IMR-90 (cell line): ENCODE measurements at regions not wholly inside any gene's neighbourhood (a gene's known extent, or its start where the extent isn't known, plus 50 kb on each side); places are given as distances from the start of the nearest gene placed in this dataset.

Experiments used
- ATAC-seq: fragments of 200-7000 bp; cut with Tn5 transposase; 2 replicates; pipeline ENCODE4 v1.9.1; 2020; ENCODE audit warnings: low read depth, mild to moderate bottlenecking, moderate library complexity
- BruUV-seq: library from RNA; stranded (reverse); fragments of 400-500 nt; replicated peaks from 2 replicates; lab custom pipeline; 2021; lab: Mats Ljungman, UMichigan
- CTCF ChIA-PET: fragments of 300-600 bp; formaldehyde crosslinking; extraction: SDS; loops from one replicate; lab custom pipeline; 2021; ENCODE audit warnings: antibody characterized with exemption; lab: Yijun Ruan, JAX
- POLR2A ChIA-PET: fragments of 300-600 bp; sonication (Branson Sonifier 250); formaldehyde crosslinking; loops from one replicate; lab custom pipeline; 2022; ENCODE audit warnings: antibody characterized with exemption; ENCODE audit not compliant: unreplicated experiment; lab: Charles Lee
- DNase-seq: peaks from one replicate; pipeline ENCODE4 v3.0.0; 2013
- H2AFZ ChIP-seq: replicated peaks from 2 replicates; pipeline ENCODE3; 2013; ENCODE audit warnings: low read length, mild to moderate bottlenecking; ENCODE audit not compliant: poor library complexity
- H2AK5ac ChIP-seq: 2 replicates; pipeline ENCODE4 v1.6.1; 2013; ENCODE audit warnings: low read depth, low read length, inconsistent platforms
- H2AK9ac ChIP-seq: replicated peaks from 2 replicates; pipeline ENCODE3; 2013; ENCODE audit warnings: mild to moderate bottlenecking, low read depth, low read length, moderate library complexity; ENCODE audit not compliant: poor library complexity
- H2BK120ac ChIP-seq: 2 replicates; pipeline ENCODE4 v1.6.1; 2013; ENCODE audit warnings: low read depth, low read length, inconsistent platforms
- H2BK15ac ChIP-seq: 3 replicates; pipeline ENCODE4 v1.6.1; 2013; ENCODE audit warnings: low read depth, low read length, inconsistent platforms
- H2BK20ac ChIP-seq: 2 replicates; pipeline ENCODE4 v1.6.1; 2013; ENCODE audit warnings: low read depth, mild to moderate bottlenecking, inconsistent platforms, low read length, moderate library complexity
- H2BK5ac ChIP-seq: 2 replicates; pipeline ENCODE4 v1.6.1; 2013; ENCODE audit warnings: mild to moderate bottlenecking, low read depth, low read length, inconsistent platforms; ENCODE audit not compliant: poor library complexity, severe bottlenecking
- H3K14ac ChIP-seq: replicated peaks from 2 replicates; pipeline ENCODE4 v1.6.1; 2013; ENCODE audit warnings: low read depth, low read length, inconsistent platforms
- H3K18ac ChIP-seq: 2 replicates; pipeline ENCODE4 v1.6.1; 2013; ENCODE audit warnings: low read depth, low read length, control low read depth
- H3K23ac ChIP-seq: 2 replicates; pipeline ENCODE4 v1.6.1; 2013; ENCODE audit warnings: low read depth, low read length, inconsistent platforms
- H3K27ac ChIP-seq: 2 replicates; pipeline ENCODE4 v1.5.1; 2013; ENCODE audit warnings: mild to moderate bottlenecking, control low read depth, low read length; ENCODE audit not compliant: insufficient read depth
- H3K27me3 ChIP-seq: 2 replicates; pipeline ENCODE4 v1.6.1; 2013; ENCODE audit warnings: low read length; ENCODE audit not compliant: control insufficient read depth, insufficient read depth
- H3K36me3 ChIP-seq: 2 replicates; pipeline ENCODE4 v1.6.1; 2013; ENCODE audit warnings: low read length, mixed read lengths; ENCODE audit not compliant: control insufficient read depth, insufficient read depth
- H3K4ac ChIP-seq: 2 replicates; pipeline ENCODE4 v1.6.1; 2013; ENCODE audit warnings: low read depth, low read length, inconsistent platforms
- H3K4me1 ChIP-seq: 2 replicates; pipeline ENCODE4 v1.6.1; 2013; ENCODE audit warnings: low read length, mixed read lengths; ENCODE audit not compliant: control insufficient read depth, insufficient read depth
- H3K4me2 ChIP-seq: 2 replicates; pipeline ENCODE4 v1.6.1; 2013; ENCODE audit warnings: low read depth, mild to moderate bottlenecking, control low read depth, low read length, moderate library complexity
- H3K4me3 ChIP-seq: 2 replicates; pipeline ENCODE4 v1.5.1; 2013; ENCODE audit warnings: low read depth, mild to moderate bottlenecking, control low read depth, low read length, moderate library complexity; ENCODE audit not compliant: insufficient read depth
- H3K56ac ChIP-seq: 2 replicates; pipeline ENCODE4 v1.6.1; 2013; ENCODE audit warnings: low read length, inconsistent platforms; ENCODE audit not compliant: insufficient read depth; ENCODE audit errors: extremely low read depth
- H3K79me1 ChIP-seq, 2 experiments: 2 replicates each; pipeline ENCODE4 v1.6.1; 2013; ENCODE audit warnings: low read length in 2 of 2, inconsistent platforms in 1 of 2, low read depth in 1 of 2
- H3K9ac ChIP-seq: 2 replicates; pipeline ENCODE4 v1.6.1; 2013; ENCODE audit warnings: low read depth, low read length, control low read depth
- H3K9me1 ChIP-seq: 2 replicates; pipeline ENCODE4 v1.6.1; 2013; ENCODE audit warnings: low read length, inconsistent platforms; ENCODE audit not compliant: insufficient read depth
- H3K9me3 ChIP-seq: 2 replicates; pipeline ENCODE4 v1.6.1; 2013; ENCODE audit warnings: low read length; ENCODE audit not compliant: control insufficient read depth, insufficient read depth
- H4K20me1 ChIP-seq: 2 replicates; pipeline ENCODE4 v1.6.1; 2013; ENCODE audit warnings: low read length, inconsistent platforms; ENCODE audit not compliant: insufficient read depth
- H4K5ac ChIP-seq: 2 replicates; pipeline ENCODE4 v1.6.1; 2013; ENCODE audit warnings: mild to moderate bottlenecking, low read depth, low read length, control low read depth
- H4K8ac ChIP-seq, 2 experiments: 2 replicates each; pipeline ENCODE4 v1.6.1; 2013; ENCODE audit warnings: low read depth in 2 of 2, low read length in 2 of 2, control low read depth in 1 of 2, inconsistent platforms in 1 of 2
- H4K91ac ChIP-seq: 2 replicates; pipeline ENCODE4 v1.6.1; 2013; ENCODE audit warnings: low read depth, low read length, inconsistent platforms; ENCODE audit not compliant: insufficient read depth
- BHLHE40 ChIP-seq: fragments of 150-350 bp; IDR thresholded peaks from 2 replicates; pipeline ENCODE4 v1.6.1; 2016; ENCODE audit warnings: mild to moderate bottlenecking, low read depth, low read length
- CEBPB ChIP-seq: IDR thresholded peaks from 2 replicates; pipeline ENCODE4 v1.6.1; 2012; ENCODE audit warnings: low read depth, low read length, improper control_type of control experiment
- CHD1 ChIP-seq: IDR thresholded peaks from 2 replicates; pipeline ENCODE4 v1.6.1; 2012; ENCODE audit warnings: low read depth, low read length, improper control_type of control experiment
- ELK1 ChIP-seq: fragments of 150-350 bp; IDR thresholded peaks from 2 replicates; pipeline ENCODE4 v1.6.1; 2016; ENCODE audit warnings: low read depth, mild to moderate bottlenecking, low read length, moderate library complexity, borderline replicate concordance
- FOS ChIP-seq: fragments of 150-350 bp; IDR thresholded peaks from 2 replicates; pipeline ENCODE4 v1.6.1; 2016; ENCODE audit warnings: low read depth, low read length
- MAFK ChIP-seq: IDR thresholded peaks from 2 replicates; pipeline ENCODE4 v1.6.1; 2012; ENCODE audit warnings: low read depth, low read length, improper control_type of control experiment
- MAZ ChIP-seq: IDR thresholded peaks from 2 replicates; pipeline ENCODE4 v1.6.1; 2012; ENCODE audit warnings: low read depth, mild to moderate bottlenecking, low read length, improper control_type of control experiment, moderate library complexity, borderline replicate concordance
- MXI1 ChIP-seq: IDR thresholded peaks from 2 replicates; pipeline ENCODE4 v1.6.1; 2012; ENCODE audit warnings: low read depth, mild to moderate bottlenecking, low read length, moderate library complexity, borderline replicate concordance
- NFE2L2 ChIP-seq: fragments of 150-350 bp; IDR thresholded peaks from 2 replicates; pipeline ENCODE4 v1.6.1; 2016; ENCODE audit warnings: low read depth, mild to moderate bottlenecking, low read length
- RCOR1 ChIP-seq: IDR thresholded peaks from 2 replicates; pipeline ENCODE4 v1.6.1; 2012; ENCODE audit warnings: mild to moderate bottlenecking, low read length, improper control_type of control experiment; ENCODE audit not compliant: insufficient replicate concordance
- RFX5 ChIP-seq: IDR thresholded peaks from 2 replicates; pipeline ENCODE4 v1.8.0; 2012; ENCODE audit warnings: low read depth, mild to moderate bottlenecking, low read length, moderate library complexity
- SMC3 ChIP-seq: fragments of 150-350 bp; IDR thresholded peaks from 2 replicates; pipeline ENCODE4 v1.6.1; 2016; ENCODE audit warnings: low read depth, mild to moderate bottlenecking, antibody characterized with exemption, low read length, moderate library complexity
- WGBS, 2 experiments: methylation state at CpG; one replicate each; pipeline versions ENCODE4 v1.1.5 to v1.1.7; 2013; ENCODE audit warnings: missing lambda C conversion rate in 2 of 2; ENCODE audit not compliant: insufficient read length in 1 of 2; ENCODE audit errors: extremely low coverage in 2 of 2; 5-methylcytosine and 5-hydroxymethylcytosine counted together
- dilution Hi-C: fragments of 300-500 bp; cut with HindIII; formaldehyde crosslinking; loops from one replicate; pipeline ENCODE4 v1.14.3; 2018; ENCODE audit warnings: low sequenced_read_pairs; ENCODE audit not compliant: unreplicated experiment
- in situ Hi-C: fragments of 300-500 bp; cut with MboI; formaldehyde crosslinking; loops from 3 replicates; pipeline ENCODE4 v1.14.3; 2019; ENCODE audit warnings: low sequenced_read_pairs, inconsistent platforms, mixed read lengths
- intact Hi-C: fragments of 100-400 bp; cut with micrococcal nuclease; formaldehyde crosslinking; loops from 2 replicates; pipeline ENCODE4 v1.10.0; 2022
- TF ChIP-seq, protein P1 (sequence below): conservative IDR thresholded peaks from 2 replicates; pipeline ENCODE4 v1.5.1; 2012; ENCODE audit warnings: mild to moderate bottlenecking, low read depth, low read length, improper control_type of control experiment
- TF ChIP-seq, protein P2 (sequence below): fragments of 150-350 bp; IDR thresholded peaks from 2 replicates; pipeline ENCODE4 v1.6.1; 2017; ENCODE audit warnings: mild to moderate bottlenecking, antibody characterized with exemption, low read length, low read depth

DNA sequence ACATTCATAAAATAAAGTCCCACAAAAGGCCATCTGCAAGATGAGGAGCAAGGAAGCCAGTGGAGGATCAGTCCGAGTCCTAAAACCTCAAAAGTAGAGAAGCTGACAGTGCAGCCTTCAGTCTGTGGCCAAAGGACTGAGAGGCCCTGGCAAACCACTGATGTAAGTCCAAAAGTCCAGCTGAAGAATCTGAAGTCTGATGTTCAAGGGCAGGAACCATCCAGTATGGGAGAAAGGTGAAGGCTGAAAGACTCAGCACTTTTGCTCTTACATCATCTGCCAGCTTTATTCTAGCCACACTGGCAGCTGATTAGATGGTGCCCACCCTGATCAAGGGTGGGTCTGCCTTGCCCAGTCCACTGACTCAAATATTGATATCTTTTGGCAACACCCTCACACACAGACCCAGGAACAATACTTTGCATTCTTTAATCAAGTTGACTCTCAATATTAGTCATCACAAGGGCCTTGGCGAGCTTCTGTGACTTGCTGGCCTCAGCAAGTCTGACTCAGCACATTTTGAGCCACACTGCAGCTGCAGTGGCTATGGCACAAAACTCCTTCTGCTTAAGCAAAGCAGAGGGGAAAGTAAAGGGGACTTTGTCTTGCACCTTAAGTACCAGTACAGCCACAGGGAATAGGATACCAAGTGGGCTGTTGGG is 1370.3 kb upstream of the CITED2 start:
- Histone ChIP-seq H3K27me3 (no peaks in the 10 kb centered on the region), H3K23ac (no peak overlapping the region), H3K79me1 (no peaks in the 10 kb centered on the region), H3K56ac (no peak overlapping the region), H2AFZ (peak overlapping the region; percentile 79), H4K5ac (no peak overlapping the region; the same call in 1 of the 2 replicates), H2BK120ac (peak overlapping the region; percentile 82), H3K14ac (peak overlapping the region; percentile 9; the same call in 1 of the 2 replicates), H3K27ac (no peak overlapping the region), H3K36me3 (no peaks in the 10 kb centered on the region), H2BK5ac (peak overlapping the region; percentile 1), H3K4me3 (no peak overlapping the region), H3K9me1 (peaks cover 3% of the 10 kb centered on the region), H2BK15ac (peak overlapping the region; percentile 55; the same call in 1 of the 3 replicates), H3K4ac (peak overlapping the region; percentile 76), H3K9ac (no peak overlapping the region), H4K91ac (peak overlapping the region; percentile 49; the same call in 1 of the 2 replicates), H2BK20ac (peak overlapping the region; percentile 51; the same call in 1 of the 2 replicates), H4K20me1 (no peaks in the 10 kb centered on the region), H2AK5ac (peak overlapping the region; percentile 17; the same call in 1 of the 2 replicates), H4K8ac (peak overlapping the region in 1 of 2 experiments; percentile 8; a peak in 1 of 4 replicates), H2AK9ac (peak overlapping the region; percentile 24), H3K4me1 (no peaks in the 10 kb centered on the region; the same call in 1 of the 2 replicates), H3K9me3 (peaks cover 2% of the 10 kb centered on the region), H3K4me2 (no peak overlapping the region), H3K18ac (peak overlapping the region; percentile 7; the same call in 1 of the 2 replicates)
- TF ChIP-seq, protein P1, sequence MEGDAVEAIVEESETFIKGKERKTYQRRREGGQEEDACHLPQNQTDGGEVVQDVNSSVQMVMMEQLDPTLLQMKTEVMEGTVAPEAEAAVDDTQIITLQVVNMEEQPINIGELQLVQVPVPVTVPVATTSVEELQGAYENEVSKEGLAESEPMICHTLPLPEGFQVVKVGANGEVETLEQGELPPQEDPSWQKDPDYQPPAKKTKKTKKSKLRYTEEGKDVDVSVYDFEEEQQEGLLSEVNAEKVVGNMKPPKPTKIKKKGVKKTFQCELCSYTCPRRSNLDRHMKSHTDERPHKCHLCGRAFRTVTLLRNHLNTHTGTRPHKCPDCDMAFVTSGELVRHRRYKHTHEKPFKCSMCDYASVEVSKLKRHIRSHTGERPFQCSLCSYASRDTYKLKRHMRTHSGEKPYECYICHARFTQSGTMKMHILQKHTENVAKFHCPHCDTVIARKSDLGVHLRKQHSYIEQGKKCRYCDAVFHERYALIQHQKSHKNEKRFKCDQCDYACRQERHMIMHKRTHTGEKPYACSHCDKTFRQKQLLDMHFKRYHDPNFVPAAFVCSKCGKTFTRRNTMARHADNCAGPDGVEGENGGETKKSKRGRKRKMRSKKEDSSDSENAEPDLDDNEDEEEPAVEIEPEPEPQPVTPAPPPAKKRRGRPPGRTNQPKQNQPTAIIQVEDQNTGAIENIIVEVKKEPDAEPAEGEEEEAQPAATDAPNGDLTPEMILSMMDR, result no peak
- TF ChIP-seq RFX5 (no peak), ELK1 (no peak), CHD1 (no peak), MAFK (peak; percentile 99), SMC3 (no peak), NFE2L2 (peak; percentile 89), CEBPB (no peak), BHLHE40 (no peak), RCOR1 (no peak), FOS (no peak), MAZ (no peak), MXI1 (no peak)
- TF ChIP-seq, protein P2, sequence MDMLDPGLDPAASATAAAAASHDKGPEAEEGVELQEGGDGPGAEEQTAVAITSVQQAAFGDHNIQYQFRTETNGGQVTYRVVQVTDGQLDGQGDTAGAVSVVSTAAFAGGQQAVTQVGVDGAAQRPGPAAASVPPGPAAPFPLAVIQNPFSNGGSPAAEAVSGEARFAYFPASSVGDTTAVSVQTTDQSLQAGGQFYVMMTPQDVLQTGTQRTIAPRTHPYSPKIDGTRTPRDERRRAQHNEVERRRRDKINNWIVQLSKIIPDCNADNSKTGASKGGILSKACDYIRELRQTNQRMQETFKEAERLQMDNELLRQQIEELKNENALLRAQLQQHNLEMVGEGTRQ, result no peak
- peak; percentile 46 for ATAC-seq
- POLR2A ChIA-PET, result no interaction called here
- WGBS, 2 experiments, result no CpG with 5 or more reads among the region's 2 CpGs
- in situ Hi-C loops (no loop called here), intact Hi-C loops (no loop called here), dilution Hi-C loops (no loop called here)
- CTCF ChIA-PET, result no interaction called here
- no TSS peak for BruUV-seq
- DNase-seq, result peak; percentile 69
